Breast epithelium (tissue), 4 donors: ENCODE measurements at regions not wholly inside any gene's neighbourhood (a gene's known extent, or its start where the extent isn't known, plus 50 kb on each side); places are given as distances from the start of the nearest gene placed in this dataset.

Experiments
- DNase-seq, 2 donors: peaks; one replicate each; pipeline ENCODE4 v3.0.0-alpha.2; 2019; ENCODE audit warnings: low spot score in 2 of 2
- H3K27ac ChIP-seq, 2 donors: fragments of 200-600 bp; sonication (generic) in 1 of 2; one replicate each; pipeline ENCODE4 v1.5.1; 2016 to 2019; ENCODE audit warnings: mild to moderate bottlenecking in 1 of 2
- H3K27me3 ChIP-seq, 2 donors: fragments of 200-600 bp; sonication (generic) in 1 of 2; one replicate each; pipeline versions ENCODE4 v1.5.1 to v1.6.0; 2017 to 2019; ENCODE audit warnings: control low read depth in 1 of 2, mild to moderate bottlenecking in 1 of 2
- H3K36me3 ChIP-seq: fragments of 200-600 bp; one replicate; pipeline ENCODE4 v1.5.1; 2019
- H3K4me1 ChIP-seq, 2 donors: fragments of 200-600 bp; sonication (generic); one replicate each; pipeline ENCODE4 v1.5.1; 2016 to 2019; ENCODE audit warnings: control low read depth in 1 of 2
- H3K4me3 ChIP-seq, 3 donors: fragments of 200-600 bp; sonication (generic); 1 replicate in 2 of 3; 2 replicates in 1 of 3; pipeline ENCODE4 v1.5.1; 2016 to 2019; ENCODE audit warnings: mild to moderate bottlenecking in 3 of 3, moderate library complexity in 2 of 3
- H3K9me3 ChIP-seq, 2 donors: fragments of 200-600 bp; sonication (generic) in 1 of 2; one replicate each; pipeline ENCODE4 v1.5.1; 2016 to 2019; ENCODE audit warnings: control low read depth in 1 of 2
- CTCF ChIP-seq, 3 donors: fragments of 450-650 bp; IDR thresholded peaks; one replicate each; pipeline ENCODE4 v1.5.1; 2016 to 2017; ENCODE audit warnings: antibody characterized with exemption in 3 of 3, mild to moderate bottlenecking in 3 of 3, moderate library complexity in 3 of 3
- POLR2A ChIP-seq: fragments of 450-650 bp; IDR thresholded peaks from one replicate; pipeline ENCODE4 v1.6.1; 2016; ENCODE audit warnings: antibody characterized with exemption, mild to moderate bottlenecking, moderate library complexity
- POLR2AphosphoS5 ChIP-seq, 3 donors: sonication (generic); formaldehyde crosslinking; IDR thresholded peaks; one replicate each; pipeline ENCODE4 v1.6.1; 2017; ENCODE audit warnings: antibody characterized with exemption in 3 of 3
- intact Hi-C: fragments of 100-400 bp; cut with DNase I; formaldehyde crosslinking; loops from one replicate; pipeline ENCODE4 v1.15.1; 2023; ENCODE audit warnings: low total_unique reads

GRCh38 chr9:73539881-73540390 is 388.3 kb downstream of the ANXA1 start:
- no peak for DNase-seq
- no peaks in the 10 kb centered on the region for H3K9me3 ChIP-seq
- no peaks in the 10 kb centered on the region for H3K4me1 ChIP-seq
- no peak overlapping the region for H3K4me3 ChIP-seq
- no peak overlapping the region for H3K27ac ChIP-seq
- TF ChIP-seq CTCF (IDR thresholded peaks at IDR 0.05) (no peak), POLR2A (no peak), POLR2AphosphoS5 (IDR thresholded peaks at IDR 0.05) (no peak)
- H3K36me3 ChIP-seq, result no peaks in the 10 kb centered on the region
- intact Hi-C loops, result no loop called here
- no peaks in the 10 kb centered on the region for H3K27me3 ChIP-seq

- no peak overlapping the region for H3K4me3 ChIP-seq
- TF ChIP-seq POLR2A (no peak), CTCF (IDR thresholded peaks at IDR 0.05) (no peak), POLR2AphosphoS5 (IDR thresholded peaks at IDR 0.05) (no peak)
- H3K27me3 ChIP-seq, result no peaks in the 10 kb centered on the region
- H3K4me1 ChIP-seq, result no peaks in the 10 kb centered on the region
- H3K27ac ChIP-seq, result no peak overlapping the region
- no peak for DNase-seq
- intact Hi-C loops, result no loop called here
- no peaks in the 10 kb centered on the region for H3K9me3 ChIP-seq
- no peaks in the 10 kb centered on the region for H3K36me3 ChIP-seq
Observed at GRCh38 chr9:73541923-73542322, 390.3 kb downstream of the ANXA1 start.

GRCh38 chr9:73543727-73544126 is 392.1 kb downstream of the ANXA1 start:
- intact Hi-C loops, result no loop called here
- TF ChIP-seq CTCF (IDR thresholded peaks at IDR 0.05), result no peak
- no peak for TF ChIP-seq POLR2AphosphoS5 (IDR thresholded peaks at IDR 0.05)
- TF ChIP-seq POLR2A, result no peak
- DNase-seq, result no peak

GRCh38 chr9:73548201-73548600 is 396.5 kb downstream of the ANXA1 start:
- H3K4me3 ChIP-seq, result no peak overlapping the region
- intact Hi-C loops, result no loop called here
- TF ChIP-seq CTCF (IDR thresholded peaks at IDR 0.05) (no peak), POLR2A (no peak), POLR2AphosphoS5 (IDR thresholded peaks at IDR 0.05) (no peak)
- no peaks in the 10 kb centered on the region for H3K9me3 ChIP-seq
- no peak overlapping the region for H3K27ac ChIP-seq
- H3K36me3 ChIP-seq, result no peaks in the 10 kb centered on the region
- H3K4me1 ChIP-seq, result no peaks in the 10 kb centered on the region
- DNase-seq, result no peak
- no peaks in the 10 kb centered on the region for H3K27me3 ChIP-seq

More at GRCh38 chr9:73543727-73544126, 392.1 kb downstream of the ANXA1 start:
- Histone ChIP-seq H3K27ac (no peak overlapping the region), H3K27me3 (no peaks in the 10 kb centered on the region), H3K9me3 (no peaks in the 10 kb centered on the region), H3K36me3 (no peaks in the 10 kb centered on the region), H3K4me1 (no peaks in the 10 kb centered on the region), H3K4me3 (no peak overlapping the region)

GRCh38 chr9:73549991-73550390 is 398.3 kb downstream of the ANXA1 start:
- intact Hi-C loops, result no loop called here
- H3K4me3 ChIP-seq, result no peak overlapping the region

GRCh38 chr9:73553295-73553694 is 401.6 kb downstream of the ANXA1 start:
- Histone ChIP-seq H3K4me1 (no peaks in the 10 kb centered on the region), H3K27me3 (no peaks in the 10 kb centered on the region), H3K36me3 (no peaks in the 10 kb centered on the region), H3K9me3 (no peaks in the 10 kb centered on the region), H3K27ac (no peak overlapping the region), H3K4me3 (no peak overlapping the region)
- intact Hi-C loops, result no loop called here
- TF ChIP-seq POLR2AphosphoS5 (IDR thresholded peaks at IDR 0.05) (no peak), POLR2A (no peak), CTCF (IDR thresholded peaks at IDR 0.05) (no peak)
- DNase-seq, result no peak

More at GRCh38 chr9:73549991-73550390, 398.3 kb downstream of the ANXA1 start:
- Histone ChIP-seq H3K27me3 (no peaks in the 10 kb centered on the region), H3K9me3 (no peaks in the 10 kb centered on the region), H3K27ac (no peak overlapping the region), H3K36me3 (no peaks in the 10 kb centered on the region), H3K4me1 (no peaks in the 10 kb centered on the region)
- no peak for TF ChIP-seq POLR2AphosphoS5 (IDR thresholded peaks at IDR 0.05)
- no peak for DNase-seq
